Nephron progenitor cell (in vitro differentiated cells): ENCODE measurements at regions not wholly inside any gene's neighbourhood (a gene's known extent, or its start where the extent isn't known, plus 50 kb on each side); places are given as distances from the start of the nearest gene placed in this dataset.

Experiments used
- DNase-seq: peaks from one replicate; pipeline ENCODE4 v3.0.0; 2021
- H3K27ac Mint-ChIP-seq: 2 replicates; pipeline ENCODE4 v1.8.0; 2021; ENCODE audit warnings: mild to moderate bottlenecking, moderate library complexity, mixed read lengths
- H3K27me3 Mint-ChIP-seq: 2 replicates; pipeline ENCODE4 v1.8.0; 2021; ENCODE audit warnings: mild to moderate bottlenecking, low read depth, mixed read lengths; ENCODE audit not compliant: poor library complexity
- H3K36me3 Mint-ChIP-seq: 2 replicates; pipeline ENCODE4 v1.8.0; 2021; ENCODE audit warnings: low read depth, mixed read lengths
- H3K4me1 Mint-ChIP-seq: 2 replicates; pipeline ENCODE4 v1.8.0; 2021; ENCODE audit warnings: mixed read lengths
- H3K4me3 Mint-ChIP-seq: 2 replicates; pipeline ENCODE4 v1.8.0; 2021; ENCODE audit warnings: mild to moderate bottlenecking, moderate library complexity, mixed read lengths
- H3K9me3 Mint-ChIP-seq: 2 replicates; pipeline ENCODE4 v1.8.0; 2021; ENCODE audit warnings: mild to moderate bottlenecking, moderate library complexity, mixed read lengths
- TF ChIP-seq, protein P1 (sequence below): fragments of 200-600 bp; sonication (generic); IDR thresholded peaks from 2 replicates; pipeline ENCODE4 v1.5.0; 2021; ENCODE audit warnings: antibody characterized with exemption

DNA sequence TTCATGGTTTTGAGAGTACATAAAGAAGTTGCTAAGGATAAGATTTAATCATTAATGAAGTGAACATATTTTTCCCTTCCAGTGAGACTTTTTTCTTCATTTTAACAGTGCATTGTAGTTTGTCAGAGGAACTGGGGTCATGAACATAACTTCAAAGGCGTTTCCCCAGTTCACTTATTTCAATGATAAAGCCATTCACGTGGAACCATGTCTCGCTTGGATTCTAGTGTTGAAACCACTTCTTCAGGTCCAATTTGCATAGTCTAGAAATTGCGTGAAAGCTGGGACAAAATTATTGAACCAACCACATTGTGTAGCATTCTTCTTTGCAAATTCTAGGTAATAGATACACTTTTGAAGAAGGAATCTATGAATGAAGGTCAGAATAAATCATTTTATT lies 197.0 kb downstream of the CLIC5 start:
- Mint-ChIP-seq H3K9me3 (peaks cover 20% of the 10 kb centered on the region), H3K27ac (no peak overlapping the region), H3K36me3 (peaks cover 18% of the 10 kb centered on the region), H3K27me3 (peaks cover 8% of the 10 kb centered on the region), H3K4me1 (peaks cover 35% of the 10 kb centered on the region), H3K4me3 (no peak overlapping the region)
- TF ChIP-seq, protein P1, sequence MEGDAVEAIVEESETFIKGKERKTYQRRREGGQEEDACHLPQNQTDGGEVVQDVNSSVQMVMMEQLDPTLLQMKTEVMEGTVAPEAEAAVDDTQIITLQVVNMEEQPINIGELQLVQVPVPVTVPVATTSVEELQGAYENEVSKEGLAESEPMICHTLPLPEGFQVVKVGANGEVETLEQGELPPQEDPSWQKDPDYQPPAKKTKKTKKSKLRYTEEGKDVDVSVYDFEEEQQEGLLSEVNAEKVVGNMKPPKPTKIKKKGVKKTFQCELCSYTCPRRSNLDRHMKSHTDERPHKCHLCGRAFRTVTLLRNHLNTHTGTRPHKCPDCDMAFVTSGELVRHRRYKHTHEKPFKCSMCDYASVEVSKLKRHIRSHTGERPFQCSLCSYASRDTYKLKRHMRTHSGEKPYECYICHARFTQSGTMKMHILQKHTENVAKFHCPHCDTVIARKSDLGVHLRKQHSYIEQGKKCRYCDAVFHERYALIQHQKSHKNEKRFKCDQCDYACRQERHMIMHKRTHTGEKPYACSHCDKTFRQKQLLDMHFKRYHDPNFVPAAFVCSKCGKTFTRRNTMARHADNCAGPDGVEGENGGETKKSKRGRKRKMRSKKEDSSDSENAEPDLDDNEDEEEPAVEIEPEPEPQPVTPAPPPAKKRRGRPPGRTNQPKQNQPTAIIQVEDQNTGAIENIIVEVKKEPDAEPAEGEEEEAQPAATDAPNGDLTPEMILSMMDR: no peak
- no peak for DNase-seq

DNA sequence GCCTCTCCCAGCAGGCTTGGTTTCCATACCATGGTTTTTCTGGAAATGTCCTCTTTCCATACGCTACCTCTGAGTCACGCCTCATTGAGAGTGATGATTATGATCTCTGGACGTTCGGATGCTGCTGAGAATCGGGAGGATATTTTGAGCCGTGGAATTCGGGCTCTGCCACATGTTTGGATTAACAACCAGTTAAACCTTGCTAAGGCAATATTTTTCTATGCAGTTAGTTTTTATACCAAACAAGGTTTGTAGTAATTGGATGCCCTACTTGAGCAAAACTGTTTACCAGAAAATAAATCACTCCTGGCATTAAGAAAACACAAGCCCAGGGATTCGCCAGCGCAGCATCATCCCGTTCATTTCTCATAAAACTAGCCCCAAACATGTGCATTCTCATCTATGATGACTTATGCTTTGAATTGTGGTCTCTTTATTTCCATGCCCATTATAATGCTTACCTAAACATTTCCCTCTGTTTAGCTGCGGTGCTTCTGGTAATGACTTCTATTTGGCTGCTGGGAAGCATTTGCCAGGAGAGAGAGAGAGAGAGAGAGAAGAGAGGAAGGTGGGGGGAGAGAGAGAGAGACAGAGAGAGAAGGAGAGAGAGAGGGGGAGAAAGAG lies 198.9 kb downstream of the CLIC5 start:
- peaks cover 18% of the 10 kb centered on the region for H3K36me3 Mint-ChIP-seq
- peaks cover 20% of the 10 kb centered on the region for H3K9me3 Mint-ChIP-seq
- DNase-seq: no peak
- TF ChIP-seq, protein P1: no peak
- H3K4me3 Mint-ChIP-seq: peak overlapping the region; percentile 21
- H3K4me1 Mint-ChIP-seq: peaks cover 48% of the 10 kb centered on the region
- peak overlapping the region; percentile 33 for H3K27ac Mint-ChIP-seq
- peaks cover 9% of the 10 kb centered on the region for H3K27me3 Mint-ChIP-seq

DNA sequence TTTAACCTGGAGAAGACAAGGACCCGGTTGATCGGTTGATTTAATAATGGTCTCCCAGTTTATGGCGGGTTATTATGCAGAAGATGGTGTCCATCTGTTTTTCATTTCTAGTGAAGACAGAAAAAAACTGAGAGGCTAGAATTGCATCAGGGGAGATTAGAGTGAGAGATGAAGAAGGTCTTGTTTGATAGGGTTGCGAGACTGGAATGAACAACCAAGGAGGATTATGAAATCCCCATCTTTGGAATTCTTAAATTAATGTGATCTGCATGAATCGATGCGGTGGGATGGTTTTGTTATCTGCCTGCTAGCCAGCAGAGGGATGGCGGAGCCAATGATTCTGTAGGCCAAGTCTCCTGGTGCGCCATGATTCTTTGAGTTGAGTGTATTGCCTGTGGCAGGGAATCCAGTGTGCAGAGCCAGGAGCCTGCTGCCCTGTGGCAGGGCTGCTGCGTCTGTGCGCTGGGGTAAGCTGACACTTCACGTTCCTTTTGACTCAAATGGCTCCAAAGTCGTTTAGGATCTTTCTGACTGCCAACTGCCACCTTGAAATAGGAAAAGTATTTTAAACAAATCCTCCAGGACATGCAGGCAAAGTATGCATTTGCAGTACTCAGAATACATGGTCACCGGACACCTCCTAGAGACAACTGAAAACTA lies 200.1 kb downstream of the CLIC5 start:
- Mint-ChIP-seq H3K36me3 (peaks cover 18% of the 10 kb centered on the region), H3K4me1 (peaks cover 51% of the 10 kb centered on the region), H3K9me3 (peaks cover 20% of the 10 kb centered on the region), H3K4me3 (peak overlapping the region; percentile 21), H3K27ac (peak overlapping the region; percentile 33), H3K27me3 (peaks cover 5% of the 10 kb centered on the region)
- TF ChIP-seq, protein P1: no peak
- peak; percentile 5 for DNase-seq

DNA sequence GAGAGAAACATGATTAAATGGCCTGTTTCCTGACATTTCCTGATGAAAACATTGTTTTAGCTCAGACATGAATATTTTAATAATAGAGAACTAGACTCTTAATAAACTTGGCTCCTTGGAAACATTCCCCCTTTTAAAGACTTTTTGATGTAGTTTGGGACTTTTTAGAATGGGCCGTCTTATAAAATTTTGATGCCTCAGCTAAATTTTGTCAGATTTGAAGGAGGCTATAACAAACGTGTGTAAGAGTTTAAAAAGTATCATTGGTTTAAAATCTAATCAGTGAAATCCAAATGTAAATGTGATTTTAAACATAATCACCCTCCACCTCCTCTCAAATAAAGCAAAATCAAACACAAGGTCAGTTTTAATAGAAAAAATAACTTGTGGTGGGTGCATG lies 200.9 kb downstream of the CLIC5 start:
- Mint-ChIP-seq H3K9me3 (peaks cover 20% of the 10 kb centered on the region), H3K36me3 (peaks cover 18% of the 10 kb centered on the region), H3K27me3 (peaks cover 11% of the 10 kb centered on the region), H3K4me1 (peaks cover 51% of the 10 kb centered on the region), H3K4me3 (no peak overlapping the region), H3K27ac (no peak overlapping the region)
- TF ChIP-seq, protein P1: no peak
- no peak for DNase-seq

DNA sequence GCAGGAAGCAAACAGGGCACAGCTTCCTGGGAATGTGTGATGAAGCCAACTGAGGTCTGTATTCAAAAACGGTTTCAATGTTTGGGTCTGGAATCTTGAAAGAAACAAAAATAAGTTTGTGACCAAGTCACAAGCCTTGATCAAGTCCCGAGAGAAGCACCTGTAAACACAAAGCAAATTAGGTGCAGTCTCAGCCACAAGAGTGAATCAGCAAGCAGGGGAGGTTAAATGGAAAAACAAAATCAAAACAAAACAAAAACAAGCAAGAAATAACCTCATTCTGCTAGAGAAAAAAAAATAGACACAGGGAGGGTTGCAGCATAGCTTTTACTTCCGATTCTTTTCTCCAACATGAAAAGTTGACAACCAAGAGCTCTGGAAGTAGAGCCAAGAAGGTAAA lies 201.7 kb downstream of the CLIC5 start:
- TF ChIP-seq, protein P1: no peak
- Mint-ChIP-seq H3K36me3 (peaks cover 14% of the 10 kb centered on the region), H3K27ac (no peak overlapping the region), H3K9me3 (peaks cover 16% of the 10 kb centered on the region), H3K4me3 (no peak overlapping the region), H3K27me3 (peaks cover 11% of the 10 kb centered on the region), H3K4me1 (peaks cover 51% of the 10 kb centered on the region)
- DNase-seq: no peak

DNA sequence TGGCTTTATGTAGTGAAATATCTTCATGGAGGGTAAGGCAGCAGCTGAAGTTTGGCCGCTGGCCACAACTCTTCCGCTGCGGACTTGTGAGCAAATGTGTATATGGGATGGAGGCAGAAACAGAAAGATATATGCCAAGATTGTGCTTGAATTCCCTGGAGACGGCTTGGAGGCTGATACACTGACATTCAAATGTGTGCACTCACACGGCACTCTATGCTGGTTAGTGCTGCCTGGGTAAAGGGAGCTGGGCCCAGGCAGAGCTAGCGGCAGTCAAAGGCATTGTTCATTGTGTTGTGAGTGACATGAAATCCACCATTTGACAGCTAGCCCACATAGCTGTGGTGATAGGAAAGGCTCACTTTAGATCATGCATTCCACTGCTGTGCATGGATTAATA lies 202.7 kb downstream of the CLIC5 start:
- peak overlapping the region; percentile 26 for H3K27ac Mint-ChIP-seq

More for the DNA sequence above, 202.7 kb downstream of the CLIC5 start:
- TF ChIP-seq, protein P1: no peak
- H3K27me3 Mint-ChIP-seq: peaks cover 11% of the 10 kb centered on the region
- no peak overlapping the region for H3K4me3 Mint-ChIP-seq
- no peak for DNase-seq
- peaks cover 6% of the 10 kb centered on the region for H3K9me3 Mint-ChIP-seq
- H3K36me3 Mint-ChIP-seq: peaks cover 5% of the 10 kb centered on the region
- H3K4me1 Mint-ChIP-seq: peaks cover 51% of the 10 kb centered on the region
